ENCODE measurements at regions not wholly inside any gene's neighbourhood (a gene's known extent, or its start where the extent isn't known, plus 50 kb on each side); places are given as distances from the start of the nearest gene placed in this dataset.

DNA sequence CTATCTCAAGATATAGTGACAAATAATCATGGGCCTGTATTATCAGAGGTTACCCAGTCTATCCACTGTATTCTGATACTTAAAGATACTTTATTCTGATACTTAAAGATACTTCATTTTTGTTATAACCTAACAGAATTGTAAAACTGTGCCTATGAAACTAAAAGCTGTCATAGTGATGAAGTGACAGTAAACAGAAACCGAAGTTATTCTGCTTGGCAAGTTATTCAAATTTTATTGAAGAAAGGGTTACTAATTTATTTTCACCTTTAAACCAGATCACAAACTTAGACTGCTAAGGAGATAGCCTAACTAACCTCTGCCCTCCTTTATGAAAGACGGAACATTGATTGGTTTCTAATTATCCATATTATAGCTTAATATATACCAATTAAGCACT lies 604.6 kb upstream of the IMPG1 start:
- no peaks in the 10 kb centered on the region for H3K27me3 ChIP-seq
- 42 to 50% methylated on average over 2 of the region's 2 CpGs for WGBS, 2 donors
- DNase-seq, result no peak
- H3K27ac ChIP-seq, result no peak overlapping the region
- TF ChIP-seq, protein P1, sequence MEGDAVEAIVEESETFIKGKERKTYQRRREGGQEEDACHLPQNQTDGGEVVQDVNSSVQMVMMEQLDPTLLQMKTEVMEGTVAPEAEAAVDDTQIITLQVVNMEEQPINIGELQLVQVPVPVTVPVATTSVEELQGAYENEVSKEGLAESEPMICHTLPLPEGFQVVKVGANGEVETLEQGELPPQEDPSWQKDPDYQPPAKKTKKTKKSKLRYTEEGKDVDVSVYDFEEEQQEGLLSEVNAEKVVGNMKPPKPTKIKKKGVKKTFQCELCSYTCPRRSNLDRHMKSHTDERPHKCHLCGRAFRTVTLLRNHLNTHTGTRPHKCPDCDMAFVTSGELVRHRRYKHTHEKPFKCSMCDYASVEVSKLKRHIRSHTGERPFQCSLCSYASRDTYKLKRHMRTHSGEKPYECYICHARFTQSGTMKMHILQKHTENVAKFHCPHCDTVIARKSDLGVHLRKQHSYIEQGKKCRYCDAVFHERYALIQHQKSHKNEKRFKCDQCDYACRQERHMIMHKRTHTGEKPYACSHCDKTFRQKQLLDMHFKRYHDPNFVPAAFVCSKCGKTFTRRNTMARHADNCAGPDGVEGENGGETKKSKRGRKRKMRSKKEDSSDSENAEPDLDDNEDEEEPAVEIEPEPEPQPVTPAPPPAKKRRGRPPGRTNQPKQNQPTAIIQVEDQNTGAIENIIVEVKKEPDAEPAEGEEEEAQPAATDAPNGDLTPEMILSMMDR (IDR thresholded peaks at IDR 0.05), result no peak
- intact Hi-C loops (cut with DNase I), result no loop called here
- H3K36me3 ChIP-seq, result no peaks in the 10 kb centered on the region
- H3K4me1 ChIP-seq, result no peaks in the 10 kb centered on the region
- H3K4me3 ChIP-seq, result no peak overlapping the region
- H3K9me3 ChIP-seq, result no peaks in the 10 kb centered on the region
- ATAC-seq, result no peak
- no peak for FAIRE-seq

DNA sequence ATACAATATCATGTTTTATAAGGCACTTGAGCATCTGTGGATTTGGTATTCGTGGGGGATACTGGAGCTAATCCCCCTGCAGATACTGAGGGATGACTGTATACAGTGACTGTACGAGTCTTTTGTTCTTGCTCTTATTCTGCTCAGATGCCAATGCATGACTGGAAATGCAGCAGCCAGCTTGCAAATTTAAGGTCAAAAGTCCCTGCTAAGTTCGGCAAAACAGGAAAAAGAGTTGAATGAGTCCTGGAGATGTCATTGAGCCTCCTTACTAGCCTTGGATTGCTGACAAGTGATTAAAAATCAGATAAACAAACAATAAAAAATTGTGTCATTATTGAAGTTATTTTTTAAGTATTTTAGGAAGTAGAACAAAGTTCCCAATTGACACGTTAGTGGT lies 599.3 kb upstream of the IMPG1 start:
- WGBS, 2 donors, result 73 to 77% methylated on average over 4 of the region's 4 CpGs
- intact Hi-C loops (cut with DNase I), result no loop called here
- ATAC-seq (no peak), DNase-seq (no peak), FAIRE-seq (no peak)
- no peaks in the 10 kb centered on the region for H3K4me1 ChIP-seq
- H3K27ac ChIP-seq, result no peak overlapping the region
- H3K4me3 ChIP-seq, result no peak overlapping the region
- TF ChIP-seq, protein P1 (IDR thresholded peaks at IDR 0.05), result no peak
- H3K9me3 ChIP-seq, result no peaks in the 10 kb centered on the region
- H3K36me3 ChIP-seq, result no peaks in the 10 kb centered on the region
- H3K27me3 ChIP-seq, result no peaks in the 10 kb centered on the region

DNA sequence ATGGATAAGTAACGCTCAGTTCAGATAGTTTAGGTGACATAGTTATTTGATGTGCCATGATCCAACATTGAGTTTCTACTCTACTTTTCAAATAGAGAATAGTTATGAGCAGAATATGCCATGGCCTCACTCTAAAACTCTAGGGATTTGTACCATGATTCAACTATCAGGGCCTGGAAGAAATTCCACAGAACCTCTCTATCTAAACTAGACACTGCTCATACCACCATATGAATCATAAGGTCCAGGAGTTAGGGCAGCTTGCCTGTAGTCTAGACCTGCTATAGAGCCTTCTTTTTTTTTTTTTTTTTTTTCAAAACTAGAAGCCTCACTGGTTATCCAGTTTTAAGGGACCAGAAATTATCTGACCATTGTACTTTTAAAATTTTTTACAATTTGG lies 571.8 kb upstream of the IMPG1 start:
- H3K27me3 ChIP-seq, result no peaks in the 10 kb centered on the region
- DNase-seq (no peak), ATAC-seq (no peak), FAIRE-seq (no peak)
- no peaks in the 10 kb centered on the region for H3K4me1 ChIP-seq
- TF ChIP-seq, protein P1 (IDR thresholded peaks at IDR 0.05), result no peak
- WGBS, 2 donors, result 84 to 90% methylated on average over 1 of the region's 1 CpG
- intact Hi-C loops (cut with DNase I), result no loop called here
- no peaks in the 10 kb centered on the region for H3K36me3 ChIP-seq
- H3K9me3 ChIP-seq, result no peaks in the 10 kb centered on the region
- no peak overlapping the region for H3K27ac ChIP-seq
- H3K4me3 ChIP-seq, result no peak overlapping the region

DNA sequence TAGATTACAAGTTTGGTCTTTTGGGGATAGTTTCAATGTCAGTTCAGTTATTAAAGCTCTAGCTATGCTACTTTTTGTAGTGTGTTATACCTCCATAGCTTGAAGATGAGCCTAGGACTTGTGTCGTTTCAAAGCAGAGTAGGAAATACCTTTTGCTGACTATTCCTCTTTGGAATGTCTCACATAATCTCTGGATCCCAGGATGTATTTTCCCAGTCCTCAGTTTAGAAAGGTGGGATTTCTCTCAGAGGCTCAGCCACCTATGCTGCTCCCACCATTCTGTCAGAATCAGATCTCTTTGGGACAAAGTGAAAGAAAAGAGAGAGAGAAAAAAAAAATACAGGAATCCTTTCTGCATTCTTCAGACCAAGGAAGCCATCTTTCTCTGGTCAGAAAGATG lies 567.5 kb upstream of the IMPG1 start:
- Histone ChIP-seq H3K27me3 (no peaks in the 10 kb centered on the region), H3K4me1 (peaks cover 0 to 5% (median 0%) of the 10 kb centered on the region in 3 donors), H3K9me3 (no peaks in the 10 kb centered on the region), H3K4me3 (no peak overlapping the region), H3K27ac (no peak overlapping the region), H3K36me3 (no peaks in the 10 kb centered on the region)
- TF ChIP-seq, protein P1 (IDR thresholded peaks at IDR 0.05), result no peak
- intact Hi-C loops (cut with DNase I), result no loop called here
- DNase-seq (no peak), FAIRE-seq (no peak), ATAC-seq (no peak)
- 71 to 76% methylated on average over 1 of the region's 1 CpG for whole genome bisulfite sequencing, 2 donors

DNA sequence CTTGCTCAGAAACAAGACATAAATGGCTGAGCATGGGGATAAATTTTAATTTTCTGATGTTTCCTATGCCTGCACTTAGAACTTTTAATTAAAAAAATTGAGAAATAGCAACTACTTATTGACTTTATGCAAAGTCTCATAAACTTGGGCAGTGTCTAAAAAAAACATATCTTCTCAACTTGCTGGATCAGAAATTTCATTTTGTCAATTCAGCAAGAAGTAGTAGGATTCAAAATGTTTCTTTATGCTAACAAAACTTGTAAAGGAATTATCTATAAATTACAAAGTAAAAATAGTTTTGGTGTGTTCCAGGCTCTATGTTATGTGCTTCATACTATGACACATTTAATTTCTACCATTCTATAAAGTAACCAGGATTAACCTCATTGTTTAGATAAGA lies 562.2 kb upstream of the IMPG1 start:
- TF ChIP-seq, protein P1 (IDR thresholded peaks at IDR 0.05), result no peak
- FAIRE-seq, result no peak
- Histone ChIP-seq H3K4me3 (no peak overlapping the region), H3K4me1 (peaks cover 0 to 6% (median 2%) of the 10 kb centered on the region in 3 donors), H3K36me3 (no peaks in the 10 kb centered on the region), H3K9me3 (no peaks in the 10 kb centered on the region), H3K27me3 (no peaks in the 10 kb centered on the region), H3K27ac (no peak overlapping the region)
- DNase-seq, result no peak
- no peak for ATAC-seq
- intact Hi-C loops (cut with DNase I), result no loop called here
